ENCODE measurements at regions not wholly inside any gene's neighbourhood (a gene's known extent, or its start where the extent isn't known, plus 50 kb on each side); places are given as distances from the start of the nearest gene placed in this dataset.

DNA sequence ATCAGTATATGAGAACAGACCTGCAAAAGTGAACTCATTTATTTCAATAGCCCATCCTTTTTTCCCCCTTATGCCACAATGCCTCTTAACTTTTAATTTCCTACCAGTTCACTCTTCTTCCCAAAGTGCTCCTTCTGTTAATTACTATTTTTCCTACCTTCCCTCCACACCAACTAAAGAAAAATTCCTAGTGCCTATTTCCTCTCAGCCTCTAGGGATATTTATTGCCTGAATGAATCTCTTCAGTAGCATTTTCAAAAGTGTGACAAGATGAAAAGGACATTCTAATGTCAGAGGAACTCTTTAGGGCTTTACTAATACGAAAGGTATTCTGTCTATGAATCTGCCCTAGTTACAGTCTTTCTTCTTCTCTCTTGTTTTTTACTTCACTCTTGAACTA is 181.1 kb upstream of the SPRY1 start:
- TF ChIP-seq, protein P1, sequence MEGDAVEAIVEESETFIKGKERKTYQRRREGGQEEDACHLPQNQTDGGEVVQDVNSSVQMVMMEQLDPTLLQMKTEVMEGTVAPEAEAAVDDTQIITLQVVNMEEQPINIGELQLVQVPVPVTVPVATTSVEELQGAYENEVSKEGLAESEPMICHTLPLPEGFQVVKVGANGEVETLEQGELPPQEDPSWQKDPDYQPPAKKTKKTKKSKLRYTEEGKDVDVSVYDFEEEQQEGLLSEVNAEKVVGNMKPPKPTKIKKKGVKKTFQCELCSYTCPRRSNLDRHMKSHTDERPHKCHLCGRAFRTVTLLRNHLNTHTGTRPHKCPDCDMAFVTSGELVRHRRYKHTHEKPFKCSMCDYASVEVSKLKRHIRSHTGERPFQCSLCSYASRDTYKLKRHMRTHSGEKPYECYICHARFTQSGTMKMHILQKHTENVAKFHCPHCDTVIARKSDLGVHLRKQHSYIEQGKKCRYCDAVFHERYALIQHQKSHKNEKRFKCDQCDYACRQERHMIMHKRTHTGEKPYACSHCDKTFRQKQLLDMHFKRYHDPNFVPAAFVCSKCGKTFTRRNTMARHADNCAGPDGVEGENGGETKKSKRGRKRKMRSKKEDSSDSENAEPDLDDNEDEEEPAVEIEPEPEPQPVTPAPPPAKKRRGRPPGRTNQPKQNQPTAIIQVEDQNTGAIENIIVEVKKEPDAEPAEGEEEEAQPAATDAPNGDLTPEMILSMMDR (IDR thresholded peaks at IDR 0.05): no peak
- TF ChIP-seq POLR2A (IDR thresholded peaks at IDR 0.05) (no peak), POLR2AphosphoS5 (IDR thresholded peaks at IDR 0.05) (no peak)
